ENCODE measurements at regions not wholly inside any gene's neighbourhood (a gene's known extent, or its start where the extent isn't known, plus 50 kb on each side); places are given as distances from the start of the nearest gene placed in this dataset.

GRCh38 chr16:86026171-86026910 is 127.4 kb downstream of the IRF8 start:
- H3K27ac ChIP-seq = no peak overlapping the region
- H3K36me3 ChIP-seq = no peaks in the 10 kb centered on the region
- H3K4me3 ChIP-seq (ENCODE audit: low read depth, low read length) = no peak overlapping the region
- H3K9me3 ChIP-seq (ENCODE audit: severe bottlenecking) = no peaks in the 10 kb centered on the region
- no peak for DNase-seq
- H3K27me3 ChIP-seq (ENCODE audit: insufficient read depth, low read depth, severe bottlenecking) = no peaks in the 10 kb centered on the region
- TF ChIP-seq, protein P1, sequence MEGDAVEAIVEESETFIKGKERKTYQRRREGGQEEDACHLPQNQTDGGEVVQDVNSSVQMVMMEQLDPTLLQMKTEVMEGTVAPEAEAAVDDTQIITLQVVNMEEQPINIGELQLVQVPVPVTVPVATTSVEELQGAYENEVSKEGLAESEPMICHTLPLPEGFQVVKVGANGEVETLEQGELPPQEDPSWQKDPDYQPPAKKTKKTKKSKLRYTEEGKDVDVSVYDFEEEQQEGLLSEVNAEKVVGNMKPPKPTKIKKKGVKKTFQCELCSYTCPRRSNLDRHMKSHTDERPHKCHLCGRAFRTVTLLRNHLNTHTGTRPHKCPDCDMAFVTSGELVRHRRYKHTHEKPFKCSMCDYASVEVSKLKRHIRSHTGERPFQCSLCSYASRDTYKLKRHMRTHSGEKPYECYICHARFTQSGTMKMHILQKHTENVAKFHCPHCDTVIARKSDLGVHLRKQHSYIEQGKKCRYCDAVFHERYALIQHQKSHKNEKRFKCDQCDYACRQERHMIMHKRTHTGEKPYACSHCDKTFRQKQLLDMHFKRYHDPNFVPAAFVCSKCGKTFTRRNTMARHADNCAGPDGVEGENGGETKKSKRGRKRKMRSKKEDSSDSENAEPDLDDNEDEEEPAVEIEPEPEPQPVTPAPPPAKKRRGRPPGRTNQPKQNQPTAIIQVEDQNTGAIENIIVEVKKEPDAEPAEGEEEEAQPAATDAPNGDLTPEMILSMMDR (IDR thresholded peaks at IDR 0.05; ENCODE audit: low read depth, low read length) = no peak

DNA sequence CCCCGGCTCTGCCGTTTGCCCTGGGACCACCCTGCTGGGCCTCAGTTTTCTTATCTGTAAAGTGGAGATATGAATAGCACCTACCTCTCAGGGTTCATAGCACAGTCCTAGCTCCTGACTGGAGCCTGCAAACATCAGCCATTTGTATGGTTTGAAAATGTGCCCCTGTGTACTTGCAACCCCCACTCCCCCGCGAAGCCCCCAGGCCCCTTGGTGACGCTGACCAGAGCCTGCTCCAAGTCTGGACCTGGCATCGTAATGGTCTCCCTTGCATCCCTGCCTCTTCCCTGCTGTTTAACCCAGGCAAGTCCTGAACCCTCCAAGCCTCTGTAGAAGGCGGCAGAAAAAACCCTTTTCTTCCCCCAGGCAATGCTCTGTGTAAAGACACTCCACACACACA is 128.0 kb downstream of the IRF8 start:
- H3K36me3 ChIP-seq = no peaks in the 10 kb centered on the region
- no peaks in the 10 kb centered on the region for H3K27me3 ChIP-seq (ENCODE audit: insufficient read depth, low read depth, severe bottlenecking)
- no peak overlapping the region for H3K27ac ChIP-seq
- no peak overlapping the region for H3K4me3 ChIP-seq (ENCODE audit: low read depth, low read length)
- TF ChIP-seq, protein P1 (IDR thresholded peaks at IDR 0.05; ENCODE audit: low read depth, low read length) = no peak
- DNase-seq = no peak
- no peaks in the 10 kb centered on the region for H3K9me3 ChIP-seq (ENCODE audit: severe bottlenecking)

DNA sequence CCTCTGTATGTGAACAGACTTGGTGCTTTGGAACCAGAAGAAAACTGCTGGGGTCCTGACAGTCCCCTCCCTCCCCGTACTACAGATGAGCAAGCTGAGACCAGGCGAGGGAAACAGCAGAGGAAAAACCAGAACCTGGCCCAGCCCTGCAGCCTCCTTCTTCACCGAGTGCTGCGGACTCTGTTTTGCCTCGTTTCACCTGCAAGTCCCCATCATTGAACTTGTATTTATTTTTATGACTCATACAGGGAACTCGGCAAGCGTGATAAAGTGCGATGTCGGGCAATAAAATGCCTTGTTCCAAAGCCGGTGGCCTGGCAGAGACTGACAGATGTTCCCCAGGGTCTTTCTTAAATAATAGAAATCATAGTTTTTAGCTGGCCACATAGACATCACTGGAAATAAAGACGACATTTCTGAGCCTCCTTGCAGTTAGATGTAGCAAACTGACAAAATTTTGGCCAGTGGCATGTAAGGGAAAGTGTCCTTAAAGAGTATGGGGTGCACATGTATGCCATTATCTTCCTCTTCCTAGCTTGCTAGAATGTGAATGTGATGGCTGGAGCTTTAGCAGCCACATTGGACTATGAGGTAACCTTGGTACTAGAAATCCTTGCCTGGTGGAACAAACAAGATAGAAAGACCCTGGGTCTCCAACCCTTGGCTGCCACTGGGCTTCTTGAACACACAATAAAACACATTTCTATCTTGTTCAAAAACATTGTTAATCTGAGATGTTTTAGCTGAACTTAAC is 128.6 kb downstream of the IRF8 start:
- no peaks in the 10 kb centered on the region for H3K36me3 ChIP-seq
- DNase-seq = no peak
- H3K4me3 ChIP-seq (ENCODE audit: low read depth, low read length) = no peak overlapping the region
- TF ChIP-seq, protein P1 (IDR thresholded peaks at IDR 0.05; ENCODE audit: low read depth, low read length) = no peak
- H3K27me3 ChIP-seq (ENCODE audit: insufficient read depth, low read depth, severe bottlenecking) = no peaks in the 10 kb centered on the region
- no peaks in the 10 kb centered on the region for H3K9me3 ChIP-seq (ENCODE audit: severe bottlenecking)
- H3K27ac ChIP-seq = no peak overlapping the region

GRCh38 chr16:86029131-86029741 is 130.3 kb downstream of the IRF8 start:
- H3K4me3 ChIP-seq (ENCODE audit: low read depth, low read length) = no peak overlapping the region
- TF ChIP-seq, protein P1 (IDR thresholded peaks at IDR 0.05; ENCODE audit: low read depth, low read length) = no peak
- H3K27ac ChIP-seq = no peak overlapping the region
- no peaks in the 10 kb centered on the region for H3K27me3 ChIP-seq (ENCODE audit: insufficient read depth, low read depth, severe bottlenecking)
- peak; percentile 26 for DNase-seq
- H3K36me3 ChIP-seq = no peaks in the 10 kb centered on the region
- H3K9me3 ChIP-seq (ENCODE audit: severe bottlenecking) = no peaks in the 10 kb centered on the region

DNA sequence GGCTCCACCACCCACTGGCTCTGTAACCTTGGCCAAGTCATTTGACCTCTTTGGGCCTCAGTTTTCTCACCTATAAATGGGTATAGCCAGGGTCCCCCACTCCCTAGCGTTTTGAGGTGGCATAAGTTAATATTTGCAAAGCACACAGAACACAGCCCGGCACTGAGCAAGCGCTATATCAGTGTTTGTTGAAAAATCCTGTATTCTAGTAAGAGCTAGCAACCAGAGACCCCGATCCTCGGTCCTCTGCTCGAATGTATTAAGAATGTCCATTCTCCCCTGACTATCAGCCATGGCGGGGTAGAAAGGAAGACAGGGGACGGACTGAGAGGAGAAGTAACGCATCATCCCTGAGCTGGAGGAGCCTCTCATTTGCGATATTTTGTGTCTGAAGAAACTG is 131.2 kb downstream of the IRF8 start:
- Histone ChIP-seq H3K27ac (no peak overlapping the region), H3K4me3 (ENCODE audit: low read depth, low read length) (no peak overlapping the region), H3K27me3 (ENCODE audit: insufficient read depth, low read depth, severe bottlenecking) (no peaks in the 10 kb centered on the region), H3K9me3 (ENCODE audit: severe bottlenecking) (no peaks in the 10 kb centered on the region), H3K36me3 (no peaks in the 10 kb centered on the region)
- DNase-seq = no peak
- TF ChIP-seq, protein P1 (IDR thresholded peaks at IDR 0.05; ENCODE audit: low read depth, low read length) = no peak
